ENCODE measurements at regions not wholly inside any gene's neighbourhood (a gene's known extent, or its start where the extent isn't known, plus 50 kb on each side); places are given as distances from the start of the nearest gene placed in this dataset.

- TF ChIP-seq CTCF (IDR thresholded peaks at IDR 0.05; ENCODE audit: low read depth, low read length, missing input control) (no peak), SP1 (IDR thresholded peaks at IDR 0.05) (no peak), TAF1 (conservative IDR thresholded peaks at IDR 0.05) (no peak), RAD21 (IDR thresholded peaks at IDR 0.05) (no peak), ATF3 (IDR thresholded peaks at IDR 0.05) (no peak), YY1 (IDR thresholded peaks at IDR 0.05) (no peak), MAX (IDR thresholded peaks at IDR 0.05) (no peak), GABPA (IDR thresholded peaks at IDR 0.05 in 1 of 2, conservative IDR thresholded peaks at IDR 0.05 in 1 of 2) (no peak), FOXA2 (IDR thresholded peaks at IDR 0.05) (no peak), JUND (IDR thresholded peaks at IDR 0.05) (no peak)
These were observed 115.0 kb downstream of the EN1 start for GRCh38 chr2:118732432-118732831.

All from liver (tissue), 3 donors.